ENCODE measurements at regions not wholly inside any gene's neighbourhood (a gene's known extent, or its start where the extent isn't known, plus 50 kb on each side); places are given as distances from the start of the nearest gene placed in this dataset.

DNA sequence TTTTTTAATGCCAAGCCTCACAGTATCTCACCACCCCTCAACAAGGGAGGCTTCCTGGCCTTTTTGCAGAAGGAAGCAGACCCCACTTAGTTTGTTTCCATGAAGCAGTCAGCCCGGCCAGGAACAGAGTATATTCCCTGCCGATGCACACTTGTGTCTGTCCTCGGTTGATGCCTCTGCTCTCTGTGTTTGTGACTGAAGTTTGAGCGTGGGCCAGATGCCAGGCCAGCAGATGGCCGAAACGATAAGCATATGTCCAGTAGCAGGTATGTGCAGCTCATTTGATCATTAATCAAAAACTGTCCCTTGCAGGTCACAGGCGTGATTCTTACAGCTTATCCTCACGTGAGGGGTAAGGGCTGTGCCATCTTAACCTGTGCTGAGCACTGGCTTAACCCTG lies 144.0 kb downstream of the IRS2 start:
- Histone ChIP-seq H3K4me1 (ENCODE audit: insufficient read depth, low read length) (peaks cover 4% of the 10 kb centered on the region), H3K4me3 (ENCODE audit: low read length) (no peak overlapping the region), H3K27me3 (ENCODE audit: insufficient read depth, low read length) (no peaks in the 10 kb centered on the region), H3K9me3 (ENCODE audit: low read depth, low read length) (peaks cover 19% of the 10 kb centered on the region)

DNA sequence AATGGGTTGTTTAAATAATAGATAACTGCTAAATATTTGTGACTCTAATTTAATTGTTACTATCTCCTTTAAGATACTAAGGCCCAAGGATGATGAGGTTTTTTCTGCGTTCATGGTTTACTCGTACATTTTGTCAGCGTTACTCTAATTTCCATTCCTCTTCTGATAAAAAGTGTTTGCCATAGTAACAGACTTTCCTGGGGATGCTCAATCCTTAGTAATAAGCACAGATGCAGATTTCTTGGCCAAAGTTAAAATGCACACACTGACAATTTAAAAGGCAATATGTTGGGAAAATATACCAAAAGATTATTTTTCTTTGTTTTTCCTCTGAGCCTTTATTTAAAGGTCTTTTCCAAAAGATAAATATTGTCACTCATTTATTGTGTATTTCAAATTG lies 149.6 kb downstream of the IRS2 start:
- H3K4me1 ChIP-seq (ENCODE audit: insufficient read depth, low read length): no peaks in the 10 kb centered on the region
- H3K9me3 ChIP-seq (ENCODE audit: low read depth, low read length): peaks cover 19% of the 10 kb centered on the region
- no peaks in the 10 kb centered on the region for H3K27me3 ChIP-seq (ENCODE audit: insufficient read depth, low read length)
- H3K4me3 ChIP-seq (ENCODE audit: low read length): no peak overlapping the region

DNA sequence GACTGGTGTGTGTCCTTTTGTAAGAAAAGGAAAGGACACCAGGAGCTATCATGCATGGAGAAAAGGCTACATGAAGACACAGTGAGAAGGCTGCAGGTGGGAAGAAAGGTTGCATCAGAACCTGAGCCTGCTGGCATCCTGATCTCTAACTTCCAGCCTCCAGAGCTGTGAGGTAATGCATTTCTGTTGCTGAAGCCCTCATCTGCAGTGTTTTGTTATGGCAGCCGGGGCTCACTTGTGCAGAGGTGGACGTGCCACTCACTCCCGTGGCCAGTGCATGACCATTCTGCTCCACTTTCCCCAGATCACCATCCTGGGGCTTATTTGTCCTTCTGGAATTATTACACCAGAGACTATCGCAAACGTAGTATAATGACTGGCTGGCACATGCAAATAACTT lies 155.3 kb downstream of the IRS2 start:
- H3K27me3 ChIP-seq (ENCODE audit: insufficient read depth, low read length): no peaks in the 10 kb centered on the region

DNA sequence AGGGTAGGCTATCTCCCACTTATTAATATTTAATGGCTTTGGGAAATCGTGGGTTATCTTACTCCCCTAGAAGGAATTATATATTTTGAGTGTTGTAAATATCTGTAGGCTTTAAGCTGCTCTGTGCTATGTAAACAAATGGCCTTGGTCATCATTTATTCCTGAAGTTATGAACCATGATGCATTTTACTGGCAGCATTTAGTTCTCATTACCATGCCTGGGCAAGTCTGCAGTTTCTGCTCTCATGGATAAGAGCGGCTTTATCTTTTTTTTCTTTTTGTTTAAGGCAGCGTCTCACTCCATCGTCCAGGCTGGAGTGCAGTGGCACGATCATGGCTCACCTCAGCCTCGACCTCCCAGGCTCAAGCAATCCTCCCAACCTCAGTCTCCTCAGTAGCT lies 156.1 kb downstream of the IRS2 start:
- Histone ChIP-seq H3K4me1 (ENCODE audit: insufficient read depth, low read length) (no peaks in the 10 kb centered on the region), H3K9me3 (ENCODE audit: low read depth, low read length) (no peaks in the 10 kb centered on the region), H3K4me3 (ENCODE audit: low read length) (no peak overlapping the region), H3K27me3 (ENCODE audit: insufficient read depth, low read length) (no peaks in the 10 kb centered on the region)

More for the DNA sequence above, 155.3 kb downstream of the IRS2 start:
- H3K9me3 ChIP-seq (ENCODE audit: low read depth, low read length): no peaks in the 10 kb centered on the region
- no peak overlapping the region for H3K4me3 ChIP-seq (ENCODE audit: low read length)
- no peaks in the 10 kb centered on the region for H3K4me1 ChIP-seq (ENCODE audit: insufficient read depth, low read length)

DNA sequence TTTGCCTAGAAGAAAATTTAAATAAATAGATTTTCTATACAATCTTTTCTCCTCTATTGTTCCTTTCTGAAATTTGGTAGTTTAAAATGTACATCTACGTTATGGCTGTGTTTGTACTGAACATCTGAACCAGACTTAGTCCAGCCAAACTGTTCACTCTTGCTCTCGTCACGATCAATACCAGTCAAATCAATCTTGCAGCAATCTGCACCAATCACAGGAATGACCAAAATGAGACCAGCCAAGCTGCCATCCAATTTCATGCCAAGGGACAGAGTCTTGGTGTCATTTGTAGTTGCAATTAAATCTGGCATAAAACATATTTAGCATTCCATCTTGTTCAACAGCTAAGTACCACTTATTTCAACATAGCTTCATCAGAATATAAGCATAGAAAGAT lies 156.6 kb downstream of the IRS2 start:
- Histone ChIP-seq H3K4me3 (ENCODE audit: low read length) (no peak overlapping the region), H3K27me3 (ENCODE audit: insufficient read depth, low read length) (no peaks in the 10 kb centered on the region), H3K9me3 (ENCODE audit: low read depth, low read length) (no peaks in the 10 kb centered on the region), H3K4me1 (ENCODE audit: insufficient read depth, low read length) (no peaks in the 10 kb centered on the region)

DNA sequence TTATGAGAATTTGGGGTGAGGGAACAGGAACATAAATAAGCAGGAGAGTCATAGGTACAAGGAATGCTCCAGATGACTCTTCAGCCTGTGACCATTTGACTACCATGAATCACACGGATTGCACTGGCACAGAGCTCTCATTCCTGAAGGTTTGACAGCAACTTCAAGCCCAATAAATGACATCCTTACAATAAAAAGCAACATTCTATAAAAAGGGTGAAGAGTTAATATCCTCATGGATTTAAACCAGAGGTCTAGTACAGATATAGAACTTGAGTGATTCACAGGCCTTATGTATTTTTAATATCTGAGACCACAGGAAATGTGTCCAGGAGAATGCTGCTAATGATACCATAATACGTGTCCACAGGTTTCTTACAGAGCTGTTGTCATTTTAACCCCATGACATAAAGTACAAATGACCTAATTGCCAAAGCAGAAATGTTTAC lies 158.1 kb downstream of the IRS2 start:
- Histone ChIP-seq H3K9me3 (ENCODE audit: low read depth, low read length) (no peaks in the 10 kb centered on the region), H3K27me3 (ENCODE audit: insufficient read depth, low read length) (no peaks in the 10 kb centered on the region), H3K4me3 (ENCODE audit: low read length) (no peak overlapping the region), H3K4me1 (ENCODE audit: insufficient read depth, low read length) (no peaks in the 10 kb centered on the region)

DNA sequence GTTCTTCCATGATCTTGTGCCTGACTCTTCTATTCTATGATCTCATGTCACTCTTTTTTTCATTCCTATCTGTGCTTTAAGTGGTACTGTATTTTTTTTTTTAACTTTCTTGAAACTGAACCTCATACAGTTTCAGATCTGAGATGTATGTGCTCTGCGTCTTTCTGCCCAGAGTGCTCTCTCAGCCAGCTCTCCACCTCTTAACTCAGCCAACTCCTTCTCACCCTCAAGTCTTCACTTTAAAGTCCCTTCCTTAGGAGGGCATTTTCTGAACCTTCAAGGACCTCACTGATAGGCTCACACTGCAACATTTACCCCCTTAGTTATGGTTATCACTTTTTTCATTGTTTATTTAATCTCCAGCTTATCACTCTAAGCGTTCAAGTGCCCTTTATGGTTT lies 158.7 kb downstream of the IRS2 start:
- H3K9me3 ChIP-seq (ENCODE audit: low read depth, low read length): no peaks in the 10 kb centered on the region
- H3K4me3 ChIP-seq (ENCODE audit: low read length): no peak overlapping the region
- H3K27me3 ChIP-seq (ENCODE audit: insufficient read depth, low read length): no peaks in the 10 kb centered on the region
- no peaks in the 10 kb centered on the region for H3K4me1 ChIP-seq (ENCODE audit: insufficient read depth, low read length)

DNA sequence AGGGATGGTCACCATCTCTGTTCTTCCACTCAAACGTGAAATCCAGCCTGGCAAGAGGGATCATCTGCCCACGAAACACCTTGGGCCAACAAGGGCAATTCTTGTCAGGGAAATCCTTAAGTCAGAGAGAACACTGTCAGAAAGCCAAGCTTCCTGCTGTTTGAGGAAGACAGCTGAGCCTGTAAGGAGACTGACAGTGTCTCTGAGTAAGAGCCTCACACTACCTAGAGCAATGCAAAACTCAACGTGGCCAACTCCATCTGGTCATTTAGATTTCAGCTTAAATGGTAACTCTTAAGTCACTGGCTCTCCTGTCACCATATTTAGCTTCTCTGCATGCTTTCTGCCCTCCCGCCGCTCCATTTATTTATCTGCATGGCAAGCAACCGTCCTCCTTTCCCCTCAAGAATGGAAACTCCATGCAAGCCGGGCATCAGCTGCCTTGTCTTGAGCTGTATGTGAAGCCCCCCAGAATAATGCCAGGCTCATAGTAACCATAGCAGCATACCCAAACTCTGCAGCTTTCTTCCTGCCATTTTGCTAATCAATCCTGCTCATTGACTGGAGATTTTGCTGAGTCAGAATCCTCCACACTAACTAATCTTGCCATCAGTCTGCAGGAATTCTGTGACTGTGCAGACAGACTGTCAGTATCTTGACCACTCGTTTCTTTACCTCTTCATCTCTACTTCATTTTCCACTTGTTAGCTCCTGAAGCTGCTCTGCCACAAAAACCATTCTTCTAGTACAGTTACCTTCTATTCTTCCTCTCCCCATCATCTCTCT lies 159.8 kb downstream of the IRS2 start:
- no peaks in the 10 kb centered on the region for H3K9me3 ChIP-seq (ENCODE audit: low read depth, low read length)
- H3K27me3 ChIP-seq (ENCODE audit: insufficient read depth, low read length): no peaks in the 10 kb centered on the region
- H3K4me3 ChIP-seq (ENCODE audit: low read length): no peak overlapping the region
- no peaks in the 10 kb centered on the region for H3K4me1 ChIP-seq (ENCODE audit: insufficient read depth, low read length)

DNA sequence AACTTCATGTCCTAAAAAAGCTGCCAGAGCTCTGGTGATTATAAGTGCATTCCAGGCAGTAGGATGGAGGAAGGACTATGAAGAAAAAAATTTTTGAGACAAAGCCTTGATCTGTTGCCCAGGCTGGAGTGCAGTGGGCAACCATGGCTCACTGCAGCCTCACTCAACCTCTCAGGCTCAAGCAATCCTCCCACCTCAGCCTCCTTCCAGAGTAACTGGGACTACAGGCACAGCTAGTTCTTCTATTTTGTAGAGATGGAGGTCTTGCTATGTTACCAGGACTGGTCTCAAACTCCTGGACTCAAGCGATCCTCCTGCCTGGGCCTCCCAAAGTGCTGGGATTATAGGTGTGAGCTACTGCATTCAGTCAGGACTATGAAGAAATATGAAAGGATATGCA lies 161.2 kb downstream of the IRS2 start:
- Histone ChIP-seq H3K27me3 (ENCODE audit: insufficient read depth, low read length) (no peaks in the 10 kb centered on the region), H3K4me3 (ENCODE audit: low read length) (no peak overlapping the region), H3K4me1 (ENCODE audit: insufficient read depth, low read length) (no peaks in the 10 kb centered on the region), H3K9me3 (ENCODE audit: low read depth, low read length) (no peaks in the 10 kb centered on the region)

DNA sequence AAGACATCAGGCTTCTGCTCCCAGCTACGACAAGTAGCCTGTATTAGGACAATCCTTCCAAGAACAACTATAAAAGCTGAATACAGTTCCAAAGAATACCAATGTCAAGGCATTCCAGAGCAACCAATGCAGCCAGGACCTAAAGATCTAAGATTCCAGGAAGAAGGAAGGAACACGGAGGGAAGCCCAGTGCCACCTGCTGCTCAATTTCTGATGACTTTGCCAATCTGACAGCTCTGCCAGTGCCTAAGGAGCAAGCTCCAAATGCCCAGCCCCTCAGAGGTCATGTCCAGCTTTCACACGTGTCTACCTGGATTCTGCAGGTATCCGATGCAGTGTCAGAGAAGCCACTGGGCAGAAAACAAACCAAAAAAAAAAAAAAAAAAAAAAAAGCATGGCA lies 164.4 kb downstream of the IRS2 start:
- H3K4me1 ChIP-seq (ENCODE audit: insufficient read depth, low read length): no peaks in the 10 kb centered on the region
- H3K9me3 ChIP-seq (ENCODE audit: low read depth, low read length): no peaks in the 10 kb centered on the region
- H3K27me3 ChIP-seq (ENCODE audit: insufficient read depth, low read length): no peaks in the 10 kb centered on the region
- H3K4me3 ChIP-seq (ENCODE audit: low read length): no peak overlapping the region

DNA sequence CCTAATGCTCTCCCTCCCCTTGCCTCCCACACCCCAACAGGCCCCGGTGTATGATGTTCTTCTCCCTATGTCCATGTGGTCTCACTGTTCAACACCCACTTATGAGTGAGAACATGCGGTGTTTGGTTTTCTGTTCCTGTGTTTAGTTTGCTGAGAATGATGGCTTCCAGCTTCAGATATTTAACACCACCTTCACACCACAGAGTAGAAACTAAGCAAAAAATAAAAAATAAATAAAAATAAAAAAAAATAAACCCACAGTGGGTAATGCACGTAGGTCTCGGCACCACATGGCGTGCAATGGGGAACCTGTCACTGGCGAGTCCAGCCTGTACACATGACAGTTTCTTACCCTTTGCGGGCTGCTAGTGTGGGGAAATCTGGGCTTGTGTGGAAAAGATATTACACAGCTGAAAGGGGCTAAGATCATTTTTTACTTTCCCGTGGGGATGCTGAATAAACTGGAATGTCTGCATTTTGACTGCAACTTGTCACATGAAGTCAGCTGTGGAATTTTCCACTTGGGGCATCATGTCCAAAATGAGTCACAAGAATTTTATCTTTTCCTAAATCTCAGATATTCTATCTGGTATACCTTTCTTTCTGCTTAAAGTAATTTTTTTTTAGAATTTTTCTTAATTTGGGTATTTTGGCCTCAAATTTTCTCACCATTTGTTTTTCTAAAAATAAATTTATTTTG lies 170.5 kb downstream of the IRS2 start:
- Histone ChIP-seq H3K9me3 (ENCODE audit: low read depth, low read length) (no peaks in the 10 kb centered on the region), H3K4me1 (ENCODE audit: insufficient read depth, low read length) (no peaks in the 10 kb centered on the region), H3K27me3 (ENCODE audit: insufficient read depth, low read length) (no peaks in the 10 kb centered on the region), H3K4me3 (ENCODE audit: low read length) (no peak overlapping the region)

DNA sequence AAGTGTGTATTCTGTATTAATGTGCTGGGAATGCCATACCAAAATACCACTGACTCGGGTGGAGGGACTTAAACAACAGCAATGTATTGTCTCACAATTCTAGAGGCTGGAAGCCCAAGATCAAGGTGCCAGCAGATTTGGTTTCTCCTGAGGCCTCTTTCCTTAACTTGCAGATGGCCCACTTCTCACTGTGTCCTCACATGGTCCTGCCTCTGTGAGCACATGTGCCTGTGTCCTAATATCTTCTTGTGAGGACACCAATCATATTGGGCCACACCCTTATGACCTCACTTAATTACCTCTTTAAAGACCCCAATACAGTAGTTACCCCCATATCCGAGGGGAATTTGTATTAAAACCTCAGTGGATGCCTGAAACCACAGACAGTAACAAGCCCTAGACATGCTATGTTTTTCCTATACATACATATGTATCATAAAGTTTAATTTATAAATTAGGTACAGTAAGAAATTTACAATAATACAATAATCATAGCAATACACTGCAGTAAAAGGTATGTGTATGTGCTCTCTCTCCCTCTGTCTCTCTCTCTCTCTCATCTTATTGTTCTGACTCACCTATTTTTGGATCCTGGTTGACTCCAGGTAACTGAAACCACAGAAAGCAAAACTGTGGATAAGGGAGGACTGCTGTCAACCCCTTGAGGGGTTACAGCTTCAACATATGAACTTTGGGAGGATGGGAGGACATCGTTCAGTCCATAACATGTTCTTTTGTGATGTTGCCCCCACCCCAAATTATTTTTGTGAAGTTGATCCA lies 174.3 kb downstream of the IRS2 start:
- Histone ChIP-seq H3K4me3 (ENCODE audit: low read length) (no peak overlapping the region), H3K9me3 (ENCODE audit: low read depth, low read length) (no peaks in the 10 kb centered on the region)

DNA sequence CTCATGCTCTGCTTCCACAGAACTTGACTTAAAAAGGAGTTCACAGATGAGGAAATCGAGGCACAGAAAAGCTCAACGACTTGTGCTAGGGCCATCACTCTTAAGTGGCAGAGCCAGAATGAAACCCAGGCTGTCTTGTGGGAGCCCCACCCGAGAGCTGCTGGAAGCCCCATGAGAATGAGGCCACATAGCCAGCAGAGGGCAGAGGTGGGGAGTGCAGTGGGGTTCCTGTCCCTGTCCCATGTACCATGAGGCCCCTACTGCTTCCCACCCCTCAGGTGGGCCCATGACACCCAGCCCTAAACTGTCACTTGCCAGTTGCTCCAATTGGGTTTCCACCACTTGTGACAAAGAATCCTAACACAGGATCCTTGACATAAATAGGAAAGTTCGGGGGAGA lies 175.9 kb downstream of the IRS2 start:
- H3K9me3 ChIP-seq (ENCODE audit: low read depth, low read length): no peaks in the 10 kb centered on the region
- no peaks in the 10 kb centered on the region for H3K4me1 ChIP-seq (ENCODE audit: insufficient read depth, low read length)
- H3K27me3 ChIP-seq (ENCODE audit: insufficient read depth, low read length): no peaks in the 10 kb centered on the region
- no peak overlapping the region for H3K4me3 ChIP-seq (ENCODE audit: low read length)

More for the DNA sequence above, 174.3 kb downstream of the IRS2 start:
- Histone ChIP-seq H3K27me3 (ENCODE audit: insufficient read depth, low read length) (no peaks in the 10 kb centered on the region), H3K4me1 (ENCODE audit: insufficient read depth, low read length) (no peaks in the 10 kb centered on the region)

DNA sequence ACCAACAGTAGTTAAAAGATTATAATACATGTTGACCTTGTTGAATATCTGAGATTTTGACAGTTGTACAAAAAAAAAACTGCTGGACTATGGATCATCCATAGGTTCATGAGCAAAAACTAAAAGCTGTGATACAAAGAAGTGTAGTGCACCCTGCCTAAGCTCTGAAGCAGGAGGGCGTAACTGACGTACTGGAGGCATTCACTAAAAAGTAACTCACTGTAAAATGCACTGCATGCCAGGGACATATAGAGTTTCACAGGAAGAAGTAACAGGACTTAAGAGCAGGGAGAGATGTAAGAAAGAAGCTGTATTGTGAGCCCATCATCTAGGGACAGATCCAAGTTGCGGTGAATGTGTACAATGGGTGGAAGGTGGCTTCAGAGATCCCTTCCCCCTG lies 177.9 kb downstream of the IRS2 start:
- Histone ChIP-seq H3K9me3 (ENCODE audit: low read depth, low read length) (no peaks in the 10 kb centered on the region), H3K27me3 (ENCODE audit: insufficient read depth, low read length) (no peaks in the 10 kb centered on the region), H3K4me3 (ENCODE audit: low read length) (no peak overlapping the region), H3K4me1 (ENCODE audit: insufficient read depth, low read length) (no peaks in the 10 kb centered on the region)

DNA sequence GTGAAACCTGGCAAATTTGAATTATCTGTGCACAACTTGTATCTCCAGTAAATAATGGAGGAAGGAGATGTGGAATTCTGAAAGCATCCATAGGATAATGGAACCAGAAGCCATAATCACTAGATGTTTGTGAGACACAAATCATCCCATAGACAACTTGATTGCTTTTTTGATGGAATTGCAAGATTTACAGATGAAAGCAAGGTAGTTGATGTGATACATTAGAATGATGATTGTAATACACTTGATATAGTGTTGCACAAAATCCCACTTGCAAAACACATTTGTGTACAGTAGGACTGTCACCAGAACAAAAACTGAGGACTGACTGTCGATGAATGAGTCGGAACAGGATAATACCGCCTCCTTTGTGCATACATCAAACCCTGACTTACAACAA lies 178.3 kb downstream of the IRS2 start:
- no peak overlapping the region for H3K4me3 ChIP-seq (ENCODE audit: low read length)
- no peaks in the 10 kb centered on the region for H3K9me3 ChIP-seq (ENCODE audit: low read depth, low read length)
- H3K27me3 ChIP-seq (ENCODE audit: insufficient read depth, low read length): no peaks in the 10 kb centered on the region
- no peaks in the 10 kb centered on the region for H3K4me1 ChIP-seq (ENCODE audit: insufficient read depth, low read length)

Data from mononuclear cell (primary cell).